Upper lobe of left lung (tissue), 4 donors: ENCODE measurements at regions not wholly inside any gene's neighbourhood (a gene's known extent, or its start where the extent isn't known, plus 50 kb on each side); places are given as distances from the start of the nearest gene placed in this dataset.

Experiments used
- POLR2A ChIP-seq, 4 donors: fragments of 450-650 bp; IDR thresholded peaks; one replicate each; pipeline ENCODE4 v1.5.1; 2016 to 2017; ENCODE audit warnings: antibody characterized with exemption in 4 of 4, mild to moderate bottlenecking in 2 of 4
- TF ChIP-seq, protein P1 (sequence below), 6 experiments: fragments of 450-650 bp in 4 of 6; fragments of 200-600 bp in 2 of 6; sonication (generic) in 2 of 6; IDR thresholded peaks; one replicate each; pipeline ENCODE4 v1.5.1; 2016 to 2019; ENCODE audit warnings: antibody characterized with exemption in 6 of 6

DNA sequence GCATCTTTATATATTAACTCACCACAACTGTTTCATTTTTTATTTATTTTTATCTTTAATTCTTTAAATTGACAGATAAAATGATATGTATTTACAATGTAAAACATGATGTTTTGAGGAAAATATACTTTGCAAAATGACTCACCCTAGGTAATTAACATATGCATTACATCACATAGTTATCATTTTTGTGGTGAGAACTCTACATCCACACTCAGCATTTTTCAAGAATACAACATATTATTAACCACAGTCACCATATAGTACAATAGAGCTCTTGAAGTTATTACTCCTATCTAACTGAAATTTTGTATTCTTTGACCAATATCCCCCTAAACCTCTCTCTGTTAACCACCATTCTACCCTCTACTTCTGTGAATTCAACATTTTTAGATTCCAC lies 194.7 kb upstream of the KIF2B start:
- TF ChIP-seq, protein P1, sequence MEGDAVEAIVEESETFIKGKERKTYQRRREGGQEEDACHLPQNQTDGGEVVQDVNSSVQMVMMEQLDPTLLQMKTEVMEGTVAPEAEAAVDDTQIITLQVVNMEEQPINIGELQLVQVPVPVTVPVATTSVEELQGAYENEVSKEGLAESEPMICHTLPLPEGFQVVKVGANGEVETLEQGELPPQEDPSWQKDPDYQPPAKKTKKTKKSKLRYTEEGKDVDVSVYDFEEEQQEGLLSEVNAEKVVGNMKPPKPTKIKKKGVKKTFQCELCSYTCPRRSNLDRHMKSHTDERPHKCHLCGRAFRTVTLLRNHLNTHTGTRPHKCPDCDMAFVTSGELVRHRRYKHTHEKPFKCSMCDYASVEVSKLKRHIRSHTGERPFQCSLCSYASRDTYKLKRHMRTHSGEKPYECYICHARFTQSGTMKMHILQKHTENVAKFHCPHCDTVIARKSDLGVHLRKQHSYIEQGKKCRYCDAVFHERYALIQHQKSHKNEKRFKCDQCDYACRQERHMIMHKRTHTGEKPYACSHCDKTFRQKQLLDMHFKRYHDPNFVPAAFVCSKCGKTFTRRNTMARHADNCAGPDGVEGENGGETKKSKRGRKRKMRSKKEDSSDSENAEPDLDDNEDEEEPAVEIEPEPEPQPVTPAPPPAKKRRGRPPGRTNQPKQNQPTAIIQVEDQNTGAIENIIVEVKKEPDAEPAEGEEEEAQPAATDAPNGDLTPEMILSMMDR (IDR thresholded peaks at IDR 0.05) = no peak
- TF ChIP-seq POLR2A (IDR thresholded peaks at IDR 0.05) = no peak
